ENCODE measurements at regions not wholly inside any gene's neighbourhood (a gene's known extent, or its start where the extent isn't known, plus 50 kb on each side); places are given as distances from the start of the nearest gene placed in this dataset.
"Not testable (repeated sequence)": the region's sequence is repeated elsewhere in the genome, so short reads cannot be mapped to it uniquely, and the experiment has no call there.

GRCh38 chr6:153442749-153443148, 311.7 kb upstream of the RGS17 start:
- H3K9ac ChIP-seq (ENCODE audit: low read depth in 1 of 2, low read length in 2 of 2); H3K27ac ChIP-seq (ENCODE audit: low read depth in 1 of 2, low read length in 2 of 2); DNase-seq (ENCODE audit: low spot score); H3K27me3 ChIP-seq (ENCODE audit: control insufficient read depth in 4 of 4, insufficient read depth in 4 of 4, low read length in 3 of 4); H3K9me3 ChIP-seq (ENCODE audit: control insufficient read depth in 4 of 4, low read length in 3 of 4); H3K4me3 ChIP-seq (ENCODE audit: low read depth in 1 of 3, low read length in 3 of 3); H3K36me3 ChIP-seq (ENCODE audit: control insufficient read depth in 4 of 4, insufficient read depth in 3 of 4, low read depth in 1 of 4, low read length in 3 of 4); H3K4me1 ChIP-seq (ENCODE audit: control insufficient read depth in 4 of 4, insufficient read depth in 4 of 4, low read length in 3 of 4): not testable (repeated sequence)
- 73% methylated on average over 2 of the region's 2 CpGs for WGBS

DNA sequence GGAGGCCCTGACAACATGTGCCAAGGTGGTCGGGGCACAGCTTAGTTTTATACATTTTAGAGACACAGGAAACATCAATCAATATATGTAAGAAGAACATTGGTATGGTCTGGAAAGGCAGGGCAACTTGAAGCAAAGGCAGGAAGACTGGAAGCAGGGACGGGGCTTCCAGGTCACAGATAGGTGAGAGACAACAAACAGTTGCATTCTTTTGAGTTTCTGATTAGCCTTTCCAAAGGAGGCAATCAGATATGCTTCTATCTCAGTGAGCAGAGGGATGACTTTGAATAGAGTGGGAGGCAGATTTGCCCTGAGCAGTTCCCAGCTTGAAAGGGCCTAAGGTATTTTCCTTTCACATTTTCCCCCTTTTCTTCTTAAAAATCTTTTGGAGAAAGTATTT, 311.0 kb upstream of the RGS17 start:
- 19% methylated on average over 2 of the region's 2 CpGs for WGBS
- Histone ChIP-seq H3K9me3 (ENCODE audit: control insufficient read depth in 4 of 4, low read length in 3 of 4) (no peaks in the 10 kb centered on the region), H3K9ac (ENCODE audit: low read depth in 1 of 2, low read length in 2 of 2) (no peak overlapping the region), H3K36me3 (ENCODE audit: control insufficient read depth in 4 of 4, insufficient read depth in 3 of 4, low read depth in 1 of 4, low read length in 3 of 4) (no peaks in the 10 kb centered on the region), H3K4me1 (ENCODE audit: control insufficient read depth in 4 of 4, insufficient read depth in 4 of 4, low read length in 3 of 4) (no peaks in the 10 kb centered on the region), H3K27ac (ENCODE audit: low read depth in 1 of 2, low read length in 2 of 2) (no peak overlapping the region), H3K4me3 (ENCODE audit: low read depth in 1 of 3, low read length in 3 of 3) (no peak overlapping the region), H3K27me3 (ENCODE audit: control insufficient read depth in 4 of 4, insufficient read depth in 4 of 4, low read length in 3 of 4) (no peaks in the 10 kb centered on the region)
- TF ChIP-seq, protein P1, sequence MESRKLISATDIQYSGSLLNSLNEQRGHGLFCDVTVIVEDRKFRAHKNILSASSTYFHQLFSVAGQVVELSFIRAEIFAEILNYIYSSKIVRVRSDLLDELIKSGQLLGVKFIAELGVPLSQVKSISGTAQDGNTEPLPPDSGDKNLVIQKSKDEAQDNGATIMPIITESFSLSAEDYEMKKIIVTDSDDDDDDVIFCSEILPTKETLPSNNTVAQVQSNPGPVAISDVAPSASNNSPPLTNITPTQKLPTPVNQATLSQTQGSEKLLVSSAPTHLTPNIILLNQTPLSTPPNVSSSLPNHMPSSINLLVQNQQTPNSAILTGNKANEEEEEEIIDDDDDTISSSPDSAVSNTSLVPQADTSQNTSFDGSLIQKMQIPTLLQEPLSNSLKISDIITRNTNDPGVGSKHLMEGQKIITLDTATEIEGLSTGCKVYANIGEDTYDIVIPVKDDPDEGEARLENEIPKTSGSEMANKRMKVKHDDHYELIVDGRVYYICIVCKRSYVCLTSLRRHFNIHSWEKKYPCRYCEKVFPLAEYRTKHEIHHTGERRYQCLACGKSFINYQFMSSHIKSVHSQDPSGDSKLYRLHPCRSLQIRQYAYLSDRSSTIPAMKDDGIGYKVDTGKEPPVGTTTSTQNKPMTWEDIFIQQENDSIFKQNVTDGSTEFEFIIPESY (IDR thresholded peaks at IDR 0.05): no peak
- TF ChIP-seq, protein P2, sequence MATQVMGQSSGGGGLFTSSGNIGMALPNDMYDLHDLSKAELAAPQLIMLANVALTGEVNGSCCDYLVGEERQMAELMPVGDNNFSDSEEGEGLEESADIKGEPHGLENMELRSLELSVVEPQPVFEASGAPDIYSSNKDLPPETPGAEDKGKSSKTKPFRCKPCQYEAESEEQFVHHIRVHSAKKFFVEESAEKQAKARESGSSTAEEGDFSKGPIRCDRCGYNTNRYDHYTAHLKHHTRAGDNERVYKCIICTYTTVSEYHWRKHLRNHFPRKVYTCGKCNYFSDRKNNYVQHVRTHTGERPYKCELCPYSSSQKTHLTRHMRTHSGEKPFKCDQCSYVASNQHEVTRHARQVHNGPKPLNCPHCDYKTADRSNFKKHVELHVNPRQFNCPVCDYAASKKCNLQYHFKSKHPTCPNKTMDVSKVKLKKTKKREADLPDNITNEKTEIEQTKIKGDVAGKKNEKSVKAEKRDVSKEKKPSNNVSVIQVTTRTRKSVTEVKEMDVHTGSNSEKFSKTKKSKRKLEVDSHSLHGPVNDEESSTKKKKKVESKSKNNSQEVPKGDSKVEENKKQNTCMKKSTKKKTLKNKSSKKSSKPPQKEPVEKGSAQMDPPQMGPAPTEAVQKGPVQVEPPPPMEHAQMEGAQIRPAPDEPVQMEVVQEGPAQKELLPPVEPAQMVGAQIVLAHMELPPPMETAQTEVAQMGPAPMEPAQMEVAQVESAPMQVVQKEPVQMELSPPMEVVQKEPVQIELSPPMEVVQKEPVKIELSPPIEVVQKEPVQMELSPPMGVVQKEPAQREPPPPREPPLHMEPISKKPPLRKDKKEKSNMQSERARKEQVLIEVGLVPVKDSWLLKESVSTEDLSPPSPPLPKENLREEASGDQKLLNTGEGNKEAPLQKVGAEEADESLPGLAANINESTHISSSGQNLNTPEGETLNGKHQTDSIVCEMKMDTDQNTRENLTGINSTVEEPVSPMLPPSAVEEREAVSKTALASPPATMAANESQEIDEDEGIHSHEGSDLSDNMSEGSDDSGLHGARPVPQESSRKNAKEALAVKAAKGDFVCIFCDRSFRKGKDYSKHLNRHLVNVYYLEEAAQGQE (IDR thresholded peaks at IDR 0.05): no peak
- TF ChIP-seq EGR1 (IDR thresholded peaks at IDR 0.05; ENCODE audit: low read depth in 2 of 2): no peak
- no peak for TF ChIP-seq HNF4A (conservative IDR thresholded peaks at IDR 0.05)
- no peak for TF ChIP-seq MAX (IDR thresholded peaks at IDR 0.05)
- no peak for TF ChIP-seq JUND (IDR thresholded peaks at IDR 0.05)
- TF ChIP-seq, protein P3, sequence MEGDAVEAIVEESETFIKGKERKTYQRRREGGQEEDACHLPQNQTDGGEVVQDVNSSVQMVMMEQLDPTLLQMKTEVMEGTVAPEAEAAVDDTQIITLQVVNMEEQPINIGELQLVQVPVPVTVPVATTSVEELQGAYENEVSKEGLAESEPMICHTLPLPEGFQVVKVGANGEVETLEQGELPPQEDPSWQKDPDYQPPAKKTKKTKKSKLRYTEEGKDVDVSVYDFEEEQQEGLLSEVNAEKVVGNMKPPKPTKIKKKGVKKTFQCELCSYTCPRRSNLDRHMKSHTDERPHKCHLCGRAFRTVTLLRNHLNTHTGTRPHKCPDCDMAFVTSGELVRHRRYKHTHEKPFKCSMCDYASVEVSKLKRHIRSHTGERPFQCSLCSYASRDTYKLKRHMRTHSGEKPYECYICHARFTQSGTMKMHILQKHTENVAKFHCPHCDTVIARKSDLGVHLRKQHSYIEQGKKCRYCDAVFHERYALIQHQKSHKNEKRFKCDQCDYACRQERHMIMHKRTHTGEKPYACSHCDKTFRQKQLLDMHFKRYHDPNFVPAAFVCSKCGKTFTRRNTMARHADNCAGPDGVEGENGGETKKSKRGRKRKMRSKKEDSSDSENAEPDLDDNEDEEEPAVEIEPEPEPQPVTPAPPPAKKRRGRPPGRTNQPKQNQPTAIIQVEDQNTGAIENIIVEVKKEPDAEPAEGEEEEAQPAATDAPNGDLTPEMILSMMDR (IDR thresholded peaks at IDR 0.05; ENCODE audit: low read depth, low read length, missing input control): no peak
- no peak for TF ChIP-seq YY1 (IDR thresholded peaks at IDR 0.05)
- TF ChIP-seq FOXA1 (IDR thresholded peaks at IDR 0.05): no peak
- TF ChIP-seq GABPA (IDR thresholded peaks at IDR 0.05 in 1 of 2, conservative IDR thresholded peaks at IDR 0.05 in 1 of 2): no peak
- TF ChIP-seq, protein P4, sequence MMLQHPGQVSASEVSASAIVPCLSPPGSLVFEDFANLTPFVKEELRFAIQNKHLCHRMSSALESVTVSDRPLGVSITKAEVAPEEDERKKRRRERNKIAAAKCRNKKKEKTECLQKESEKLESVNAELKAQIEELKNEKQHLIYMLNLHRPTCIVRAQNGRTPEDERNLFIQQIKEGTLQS (IDR thresholded peaks at IDR 0.05): no peak
- no peak for TF ChIP-seq RXRA (IDR thresholded peaks at IDR 0.05)
- no peak for TF ChIP-seq FOXA2 (IDR thresholded peaks at IDR 0.05)
- no peak for TF ChIP-seq RAD21 (IDR thresholded peaks at IDR 0.05)
- no peak for TF ChIP-seq TAF1 (conservative IDR thresholded peaks at IDR 0.05)
- no peak for TF ChIP-seq HNF4G (IDR thresholded peaks at IDR 0.05)
- TF ChIP-seq SP1 (IDR thresholded peaks at IDR 0.05): no peak
- TF ChIP-seq NR2F2 (IDR thresholded peaks at IDR 0.05): no peak
- DNase-seq (ENCODE audit: low spot score): no peak
